IMR-90 (cell line): ENCODE measurements at regions not wholly inside any gene's neighbourhood (a gene's known extent, or its start where the extent isn't known, plus 50 kb on each side); places are given as distances from the start of the nearest gene placed in this dataset.
A peak's percentile ranks its signal among the peaks of the same experiment; 100 is the strongest.

ENCODE experiments used
- ATAC-seq: fragments of 200-7000 bp; cut with Tn5 transposase; 2 replicates; pipeline ENCODE4 v1.9.1; 2020; ENCODE audit warnings: low read depth, mild to moderate bottlenecking, moderate library complexity
- BruUV-seq: library from RNA; stranded (reverse); fragments of 400-500 nt; replicated peaks from 2 replicates; lab custom pipeline; 2021; lab: Mats Ljungman, UMichigan
- CTCF ChIA-PET: fragments of 300-600 bp; formaldehyde crosslinking; extraction: SDS; loops from one replicate; lab custom pipeline; 2021; ENCODE audit warnings: antibody characterized with exemption; lab: Yijun Ruan, JAX
- POLR2A ChIA-PET: fragments of 300-600 bp; sonication (Branson Sonifier 250); formaldehyde crosslinking; loops from one replicate; lab custom pipeline; 2022; ENCODE audit warnings: antibody characterized with exemption; ENCODE audit not compliant: unreplicated experiment; lab: Charles Lee
- DNase-seq: peaks from one replicate; pipeline ENCODE4 v3.0.0; 2013
- H2AFZ ChIP-seq: replicated peaks from 2 replicates; pipeline ENCODE3; 2013; ENCODE audit warnings: low read length, mild to moderate bottlenecking; ENCODE audit not compliant: poor library complexity
- H2AK5ac ChIP-seq: 2 replicates; pipeline ENCODE4 v1.6.1; 2013; ENCODE audit warnings: low read depth, low read length, inconsistent platforms
- H2AK9ac ChIP-seq: replicated peaks from 2 replicates; pipeline ENCODE3; 2013; ENCODE audit warnings: mild to moderate bottlenecking, low read depth, low read length, moderate library complexity; ENCODE audit not compliant: poor library complexity
- H2BK120ac ChIP-seq: 2 replicates; pipeline ENCODE4 v1.6.1; 2013; ENCODE audit warnings: low read depth, low read length, inconsistent platforms
- H2BK15ac ChIP-seq: 3 replicates; pipeline ENCODE4 v1.6.1; 2013; ENCODE audit warnings: low read depth, low read length, inconsistent platforms
- H2BK20ac ChIP-seq: 2 replicates; pipeline ENCODE4 v1.6.1; 2013; ENCODE audit warnings: low read depth, mild to moderate bottlenecking, inconsistent platforms, low read length, moderate library complexity
- H2BK5ac ChIP-seq: 2 replicates; pipeline ENCODE4 v1.6.1; 2013; ENCODE audit warnings: mild to moderate bottlenecking, low read depth, low read length, inconsistent platforms; ENCODE audit not compliant: poor library complexity, severe bottlenecking
- H3K14ac ChIP-seq: replicated peaks from 2 replicates; pipeline ENCODE4 v1.6.1; 2013; ENCODE audit warnings: low read depth, low read length, inconsistent platforms
- H3K18ac ChIP-seq: 2 replicates; pipeline ENCODE4 v1.6.1; 2013; ENCODE audit warnings: low read depth, low read length, control low read depth
- H3K23ac ChIP-seq: 2 replicates; pipeline ENCODE4 v1.6.1; 2013; ENCODE audit warnings: low read depth, low read length, inconsistent platforms
- H3K27ac ChIP-seq: 2 replicates; pipeline ENCODE4 v1.5.1; 2013; ENCODE audit warnings: mild to moderate bottlenecking, control low read depth, low read length; ENCODE audit not compliant: insufficient read depth
- H3K27me3 ChIP-seq: 2 replicates; pipeline ENCODE4 v1.6.1; 2013; ENCODE audit warnings: low read length; ENCODE audit not compliant: control insufficient read depth, insufficient read depth
- H3K36me3 ChIP-seq: 2 replicates; pipeline ENCODE4 v1.6.1; 2013; ENCODE audit warnings: low read length, mixed read lengths; ENCODE audit not compliant: control insufficient read depth, insufficient read depth
- H3K4ac ChIP-seq: 2 replicates; pipeline ENCODE4 v1.6.1; 2013; ENCODE audit warnings: low read depth, low read length, inconsistent platforms
- H3K4me1 ChIP-seq: 2 replicates; pipeline ENCODE4 v1.6.1; 2013; ENCODE audit warnings: low read length, mixed read lengths; ENCODE audit not compliant: control insufficient read depth, insufficient read depth
- H3K4me2 ChIP-seq: 2 replicates; pipeline ENCODE4 v1.6.1; 2013; ENCODE audit warnings: low read depth, mild to moderate bottlenecking, control low read depth, low read length, moderate library complexity
- H3K4me3 ChIP-seq: 2 replicates; pipeline ENCODE4 v1.5.1; 2013; ENCODE audit warnings: low read depth, mild to moderate bottlenecking, control low read depth, low read length, moderate library complexity; ENCODE audit not compliant: insufficient read depth
- H3K56ac ChIP-seq: 2 replicates; pipeline ENCODE4 v1.6.1; 2013; ENCODE audit warnings: low read length, inconsistent platforms; ENCODE audit not compliant: insufficient read depth; ENCODE audit errors: extremely low read depth
- H3K79me1 ChIP-seq, 2 experiments: 2 replicates each; pipeline ENCODE4 v1.6.1; 2013; ENCODE audit warnings: low read length in 2 of 2, inconsistent platforms in 1 of 2, low read depth in 1 of 2
- H3K9ac ChIP-seq: 2 replicates; pipeline ENCODE4 v1.6.1; 2013; ENCODE audit warnings: low read depth, low read length, control low read depth
- H3K9me1 ChIP-seq: 2 replicates; pipeline ENCODE4 v1.6.1; 2013; ENCODE audit warnings: low read length, inconsistent platforms; ENCODE audit not compliant: insufficient read depth
- H3K9me3 ChIP-seq: 2 replicates; pipeline ENCODE4 v1.6.1; 2013; ENCODE audit warnings: low read length; ENCODE audit not compliant: control insufficient read depth, insufficient read depth
- H4K20me1 ChIP-seq: 2 replicates; pipeline ENCODE4 v1.6.1; 2013; ENCODE audit warnings: low read length, inconsistent platforms; ENCODE audit not compliant: insufficient read depth
- H4K5ac ChIP-seq: 2 replicates; pipeline ENCODE4 v1.6.1; 2013; ENCODE audit warnings: mild to moderate bottlenecking, low read depth, low read length, control low read depth
- H4K8ac ChIP-seq, 2 experiments: 2 replicates each; pipeline ENCODE4 v1.6.1; 2013; ENCODE audit warnings: low read depth in 2 of 2, low read length in 2 of 2, control low read depth in 1 of 2, inconsistent platforms in 1 of 2
- H4K91ac ChIP-seq: 2 replicates; pipeline ENCODE4 v1.6.1; 2013; ENCODE audit warnings: low read depth, low read length, inconsistent platforms; ENCODE audit not compliant: insufficient read depth
- BHLHE40 ChIP-seq: fragments of 150-350 bp; IDR thresholded peaks from 2 replicates; pipeline ENCODE4 v1.6.1; 2016; ENCODE audit warnings: mild to moderate bottlenecking, low read depth, low read length
- CEBPB ChIP-seq: IDR thresholded peaks from 2 replicates; pipeline ENCODE4 v1.6.1; 2012; ENCODE audit warnings: low read depth, low read length, improper control_type of control experiment
- CHD1 ChIP-seq: IDR thresholded peaks from 2 replicates; pipeline ENCODE4 v1.6.1; 2012; ENCODE audit warnings: low read depth, low read length, improper control_type of control experiment
- FOS ChIP-seq: fragments of 150-350 bp; IDR thresholded peaks from 2 replicates; pipeline ENCODE4 v1.6.1; 2016; ENCODE audit warnings: low read depth, low read length
- MAFK ChIP-seq: IDR thresholded peaks from 2 replicates; pipeline ENCODE4 v1.6.1; 2012; ENCODE audit warnings: low read depth, low read length, improper control_type of control experiment
- MXI1 ChIP-seq: IDR thresholded peaks from 2 replicates; pipeline ENCODE4 v1.6.1; 2012; ENCODE audit warnings: low read depth, mild to moderate bottlenecking, low read length, moderate library complexity, borderline replicate concordance
- POLR2A ChIP-seq: IDR thresholded peaks from 2 replicates; pipeline ENCODE4 v1.6.1; 2012; ENCODE audit warnings: mild to moderate bottlenecking, low read depth, low read length
- RAD21 ChIP-seq: IDR thresholded peaks from 2 replicates; pipeline ENCODE4 v1.6.1; 2012; ENCODE audit warnings: low read length, improper control_type of control experiment
- RCOR1 ChIP-seq: IDR thresholded peaks from 2 replicates; pipeline ENCODE4 v1.6.1; 2012; ENCODE audit warnings: mild to moderate bottlenecking, low read length, improper control_type of control experiment; ENCODE audit not compliant: insufficient replicate concordance
- SMC3 ChIP-seq: fragments of 150-350 bp; IDR thresholded peaks from 2 replicates; pipeline ENCODE4 v1.6.1; 2016; ENCODE audit warnings: low read depth, mild to moderate bottlenecking, antibody characterized with exemption, low read length, moderate library complexity
- WGBS, 2 experiments: methylation state at CpG; one replicate each; pipeline versions ENCODE4 v1.1.5 to v1.1.7; 2013; ENCODE audit warnings: missing lambda C conversion rate in 2 of 2; ENCODE audit not compliant: insufficient read length in 1 of 2; ENCODE audit errors: extremely low coverage in 2 of 2; 5-methylcytosine and 5-hydroxymethylcytosine counted together
- dilution Hi-C: fragments of 300-500 bp; cut with HindIII; formaldehyde crosslinking; loops from one replicate; pipeline ENCODE4 v1.14.3; 2018; ENCODE audit warnings: low sequenced_read_pairs; ENCODE audit not compliant: unreplicated experiment
- in situ Hi-C: fragments of 300-500 bp; cut with MboI; formaldehyde crosslinking; loops from 3 replicates; pipeline ENCODE4 v1.14.3; 2019; ENCODE audit warnings: low sequenced_read_pairs, inconsistent platforms, mixed read lengths
- intact Hi-C: fragments of 100-400 bp; cut with micrococcal nuclease; formaldehyde crosslinking; loops from 2 replicates; pipeline ENCODE4 v1.10.0; 2022
- TF ChIP-seq, protein P1 (sequence below): fragments of 150-350 bp; IDR thresholded peaks from 2 replicates; pipeline ENCODE4 v1.6.1; 2017; ENCODE audit warnings: mild to moderate bottlenecking, antibody characterized with exemption, low read length, low read depth
- TF ChIP-seq, protein P2 (sequence below): fragments of 150-350 bp; IDR thresholded peaks from 2 replicates; pipeline ENCODE4 v1.6.1; 2016; ENCODE audit warnings: low read depth, mild to moderate bottlenecking, low read length, moderate library complexity, borderline replicate concordance
- TF ChIP-seq, protein P3 (sequence below): conservative IDR thresholded peaks from 2 replicates; pipeline ENCODE4 v1.5.1; 2012; ENCODE audit warnings: mild to moderate bottlenecking, low read depth, low read length, improper control_type of control experiment

DNA sequence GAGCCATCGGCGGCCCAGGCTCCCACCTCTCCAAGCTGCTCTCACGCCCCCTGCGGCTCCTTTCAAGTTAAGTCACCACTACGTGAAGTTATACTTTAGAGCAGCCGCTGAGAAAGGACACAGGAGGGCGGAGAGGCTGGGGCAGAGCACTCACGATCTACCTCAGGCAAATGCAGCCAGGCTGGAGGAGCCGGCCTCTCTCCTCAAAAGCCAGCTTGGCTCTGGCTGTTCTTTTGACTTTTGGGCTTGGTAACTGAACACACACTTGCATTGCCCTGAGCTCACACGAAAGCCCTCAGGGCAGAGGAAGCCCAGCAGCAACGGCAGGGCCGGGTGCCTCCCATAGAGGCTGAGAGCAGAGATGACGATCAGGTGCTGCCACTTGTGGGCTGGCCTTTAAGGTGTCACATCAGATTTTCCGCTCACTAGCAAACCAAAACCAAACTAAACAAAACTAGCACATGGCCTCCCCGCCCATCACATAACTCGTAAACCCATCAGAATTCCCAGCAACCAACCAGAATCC, 75.2 kb downstream of the PITPNM2 start:
- peaks cover 19% of the 10 kb centered on the region for H3K9me1 ChIP-seq
- H3K56ac ChIP-seq = no peak overlapping the region
- no peak overlapping the region for H3K4ac ChIP-seq
- 65% methylated on average over 8 of the region's 16 CpGs; no CpG with 5 or more reads in 1 of the 2 experiments for WGBS, 2 experiments
- peak overlapping the region; percentile 8 for H2AK9ac ChIP-seq
- ATAC-seq = 0 out of 2 replicates have a peak, but pooled peaks have one; percentile 22
- H2AFZ ChIP-seq = no peak overlapping the region
- CTCF ChIA-PET = interaction anchor here (0.6 kb wide), 1 partner anchor 106 kb away, joined by 3 read pairs; no protein-coding TSS in a partner anchor
- in situ Hi-C loops (no loop called here), intact Hi-C loops (no loop called here), dilution Hi-C loops (no loop called here)
- no peak overlapping the region for H3K18ac ChIP-seq
- no peak for DNase-seq
- no peak overlapping the region for H3K27ac ChIP-seq
- peaks cover 8 to 31% of the 10 kb centered on the region in 2 experiments; a peak in 3 of 4 replicates for H3K79me1 ChIP-seq
- 0 out of 2 replicates have a peak overlapping the region, but pooled peaks have one; percentile 17 for H3K23ac ChIP-seq
- no peak overlapping the region for H2BK20ac ChIP-seq
- no peak overlapping the region for H4K5ac ChIP-seq
- H4K20me1 ChIP-seq = peaks cover 42% of the 10 kb centered on the region
- BruUV-seq = no TSS peak
- no peak overlapping the region for H4K91ac ChIP-seq
- no peak overlapping the region for H3K14ac ChIP-seq
- no peak overlapping the region for H2BK5ac ChIP-seq
- peaks cover 9% of the 10 kb centered on the region; the same call in 1 of the 2 replicates for H3K4me1 ChIP-seq
- POLR2A ChIA-PET = no interaction called here
- H2BK120ac ChIP-seq = no peak overlapping the region
- no peak overlapping the region for H3K9ac ChIP-seq
- no peak overlapping the region for H2AK5ac ChIP-seq
- H3K9me3 ChIP-seq = no peaks in the 10 kb centered on the region
- TF ChIP-seq MAFK (no peak), RCOR1 (no peak), BHLHE40 (no peak), CEBPB (no peak), RAD21 (no peak), CHD1 (no peak), SMC3 (no peak), MXI1 (no peak), POLR2A (no peak), FOS (no peak)
- TF ChIP-seq, protein P1, sequence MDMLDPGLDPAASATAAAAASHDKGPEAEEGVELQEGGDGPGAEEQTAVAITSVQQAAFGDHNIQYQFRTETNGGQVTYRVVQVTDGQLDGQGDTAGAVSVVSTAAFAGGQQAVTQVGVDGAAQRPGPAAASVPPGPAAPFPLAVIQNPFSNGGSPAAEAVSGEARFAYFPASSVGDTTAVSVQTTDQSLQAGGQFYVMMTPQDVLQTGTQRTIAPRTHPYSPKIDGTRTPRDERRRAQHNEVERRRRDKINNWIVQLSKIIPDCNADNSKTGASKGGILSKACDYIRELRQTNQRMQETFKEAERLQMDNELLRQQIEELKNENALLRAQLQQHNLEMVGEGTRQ = no peak
- TF ChIP-seq, protein P2, sequence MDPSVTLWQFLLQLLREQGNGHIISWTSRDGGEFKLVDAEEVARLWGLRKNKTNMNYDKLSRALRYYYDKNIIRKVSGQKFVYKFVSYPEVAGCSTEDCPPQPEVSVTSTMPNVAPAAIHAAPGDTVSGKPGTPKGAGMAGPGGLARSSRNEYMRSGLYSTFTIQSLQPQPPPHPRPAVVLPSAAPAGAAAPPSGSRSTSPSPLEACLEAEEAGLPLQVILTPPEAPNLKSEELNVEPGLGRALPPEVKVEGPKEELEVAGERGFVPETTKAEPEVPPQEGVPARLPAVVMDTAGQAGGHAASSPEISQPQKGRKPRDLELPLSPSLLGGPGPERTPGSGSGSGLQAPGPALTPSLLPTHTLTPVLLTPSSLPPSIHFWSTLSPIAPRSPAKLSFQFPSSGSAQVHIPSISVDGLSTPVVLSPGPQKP = no peak
- TF ChIP-seq, protein P3, sequence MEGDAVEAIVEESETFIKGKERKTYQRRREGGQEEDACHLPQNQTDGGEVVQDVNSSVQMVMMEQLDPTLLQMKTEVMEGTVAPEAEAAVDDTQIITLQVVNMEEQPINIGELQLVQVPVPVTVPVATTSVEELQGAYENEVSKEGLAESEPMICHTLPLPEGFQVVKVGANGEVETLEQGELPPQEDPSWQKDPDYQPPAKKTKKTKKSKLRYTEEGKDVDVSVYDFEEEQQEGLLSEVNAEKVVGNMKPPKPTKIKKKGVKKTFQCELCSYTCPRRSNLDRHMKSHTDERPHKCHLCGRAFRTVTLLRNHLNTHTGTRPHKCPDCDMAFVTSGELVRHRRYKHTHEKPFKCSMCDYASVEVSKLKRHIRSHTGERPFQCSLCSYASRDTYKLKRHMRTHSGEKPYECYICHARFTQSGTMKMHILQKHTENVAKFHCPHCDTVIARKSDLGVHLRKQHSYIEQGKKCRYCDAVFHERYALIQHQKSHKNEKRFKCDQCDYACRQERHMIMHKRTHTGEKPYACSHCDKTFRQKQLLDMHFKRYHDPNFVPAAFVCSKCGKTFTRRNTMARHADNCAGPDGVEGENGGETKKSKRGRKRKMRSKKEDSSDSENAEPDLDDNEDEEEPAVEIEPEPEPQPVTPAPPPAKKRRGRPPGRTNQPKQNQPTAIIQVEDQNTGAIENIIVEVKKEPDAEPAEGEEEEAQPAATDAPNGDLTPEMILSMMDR = no peak
- H3K36me3 ChIP-seq = peaks cover 2% of the 10 kb centered on the region; the same call in 1 of the 2 replicates
- peaks cover 3% of the 10 kb centered on the region; the same call in 1 of the 2 replicates for H3K27me3 ChIP-seq
- no peak overlapping the region for H4K8ac ChIP-seq
- H3K4me2 ChIP-seq = no peak overlapping the region
- H2BK15ac ChIP-seq = no peak overlapping the region
- no peak overlapping the region for H3K4me3 ChIP-seq
